ENCODE measurements at regions not wholly inside any gene's neighbourhood (a gene's known extent, or its start where the extent isn't known, plus 50 kb on each side); places are given as distances from the start of the nearest gene placed in this dataset.
"Not testable (repeated sequence)": the region's sequence is repeated elsewhere in the genome, so short reads cannot be mapped to it uniquely, and the experiment has no call there.

DNA sequence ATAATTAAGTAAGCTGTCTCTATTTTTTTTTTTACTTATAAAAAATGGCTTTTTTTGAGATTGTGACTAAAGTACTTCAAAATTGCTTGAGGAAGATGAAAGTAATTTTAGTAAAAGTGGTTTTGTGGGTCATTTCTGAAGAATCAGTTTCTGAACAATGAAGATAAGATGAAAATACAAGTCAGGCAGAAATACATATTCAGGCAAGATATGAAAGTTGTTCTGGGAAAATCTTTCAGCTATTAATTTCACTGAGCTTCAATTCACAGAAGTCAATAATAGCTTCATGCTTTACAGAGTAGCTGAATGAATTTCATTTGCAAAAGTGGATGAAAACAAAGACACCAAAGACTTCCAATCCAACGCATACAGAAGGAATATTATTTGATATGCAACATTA is 305.2 kb upstream of the ARSJ start:
- no peak for DNase-seq (ENCODE audit: low read depth in 2 of 3, low spot score in 2 of 3)

DNA sequence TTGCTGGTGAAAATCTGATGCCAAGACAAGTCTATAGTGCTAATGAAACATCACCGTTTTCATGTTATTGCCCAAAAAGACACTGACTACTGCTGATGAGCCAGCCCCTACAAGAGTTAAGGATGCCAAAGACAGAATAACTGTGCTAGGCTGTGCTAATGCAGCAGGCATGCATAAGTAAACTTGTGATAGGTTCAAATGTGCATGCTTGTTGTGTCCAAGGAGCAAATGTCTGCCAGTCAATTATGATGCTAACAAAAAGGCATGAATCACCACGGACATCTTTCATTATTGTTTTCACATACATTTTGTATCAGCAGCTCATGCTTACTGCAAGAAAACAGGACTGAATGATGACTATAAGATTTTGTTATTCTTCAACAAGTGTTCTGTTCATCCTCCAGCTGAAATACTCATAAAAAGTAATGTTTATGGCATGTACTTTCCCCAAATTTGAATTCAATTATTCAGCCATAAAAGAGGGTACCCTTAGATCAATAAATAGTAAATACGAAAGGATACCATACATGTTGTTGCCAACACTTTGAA is 306.9 kb upstream of the ARSJ start:
- no peak for DNase-seq (ENCODE audit: low read depth in 2 of 3, low spot score in 2 of 3)

DNA sequence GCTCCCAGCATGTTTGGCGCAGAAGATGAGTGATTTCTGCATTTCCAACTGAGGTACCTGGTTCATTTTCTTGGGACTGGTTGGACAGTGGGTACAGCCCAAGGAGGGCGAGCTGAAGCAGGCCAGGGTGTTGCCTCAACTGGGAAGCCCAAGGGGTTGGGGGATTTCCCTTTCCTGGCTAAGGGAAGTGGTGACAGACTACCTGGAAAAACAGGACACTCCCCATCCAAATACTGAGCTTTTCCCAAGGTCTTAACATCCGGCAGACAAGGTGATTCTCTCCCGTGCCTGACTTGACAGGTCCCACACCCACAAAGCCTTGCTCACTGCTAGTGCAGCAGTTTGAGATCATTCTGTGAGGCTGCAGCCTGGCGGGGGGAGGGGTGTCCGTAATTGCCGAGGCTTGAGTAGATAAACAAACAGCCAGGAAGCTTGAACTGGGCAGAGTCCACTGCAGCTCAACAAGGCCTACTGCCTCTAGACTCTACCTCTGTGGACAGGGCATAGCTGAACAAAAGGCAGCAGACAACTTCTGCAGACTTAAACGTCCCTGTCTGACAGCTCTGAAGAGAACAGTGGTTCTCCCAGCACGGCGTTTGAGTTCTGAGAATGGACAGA is 307.7 kb upstream of the ARSJ start:
- DNase-seq (ENCODE audit: low read depth in 2 of 3, low spot score in 2 of 3), result no peak

DNA sequence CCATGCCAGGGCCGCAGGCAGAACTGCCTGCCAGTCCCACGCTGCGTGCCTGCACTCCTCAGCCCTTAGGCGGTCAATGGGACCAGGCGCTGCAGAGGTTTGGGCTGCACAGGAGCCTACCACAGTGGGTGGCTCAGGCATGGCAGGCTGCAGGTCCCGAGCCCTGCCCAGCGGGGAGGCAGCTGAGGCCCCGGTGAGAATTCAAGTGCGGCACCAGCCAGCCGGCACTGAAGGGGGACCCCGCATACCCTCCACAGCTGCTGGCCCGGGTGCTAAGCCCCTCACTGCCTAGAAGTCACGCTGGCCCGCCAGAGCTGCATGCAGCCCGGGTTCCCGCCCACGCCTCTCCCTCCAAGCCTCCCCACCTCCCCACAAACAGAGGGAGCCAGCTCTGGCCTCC is 302.5 kb upstream of the UGT8 start:
- no peak for DNase-seq (ENCODE audit: low read depth in 2 of 3, low spot score in 2 of 3)

DNA sequence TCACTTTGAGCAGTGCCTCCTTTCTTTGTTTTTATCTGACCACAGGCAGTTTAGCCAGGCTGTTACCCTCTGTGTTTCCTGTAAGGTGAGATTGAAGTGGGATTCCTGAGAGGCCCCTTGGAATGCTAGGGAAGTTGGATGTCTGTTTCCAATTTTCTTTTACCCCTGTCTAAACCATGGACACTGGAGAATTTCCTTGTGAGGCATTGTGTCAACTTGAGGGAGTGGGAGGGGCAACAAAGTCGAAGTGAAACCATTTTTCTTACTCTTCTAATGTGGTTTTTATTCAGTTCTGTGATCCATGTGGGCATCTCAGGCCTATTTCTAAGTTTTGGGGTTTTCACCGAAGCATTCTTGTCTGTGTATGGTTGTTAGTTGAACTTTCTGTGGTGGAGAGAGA is 296.1 kb upstream of the UGT8 start:
- no peak for DNase-seq (ENCODE audit: low read depth in 2 of 3, low spot score in 2 of 3)

DNA sequence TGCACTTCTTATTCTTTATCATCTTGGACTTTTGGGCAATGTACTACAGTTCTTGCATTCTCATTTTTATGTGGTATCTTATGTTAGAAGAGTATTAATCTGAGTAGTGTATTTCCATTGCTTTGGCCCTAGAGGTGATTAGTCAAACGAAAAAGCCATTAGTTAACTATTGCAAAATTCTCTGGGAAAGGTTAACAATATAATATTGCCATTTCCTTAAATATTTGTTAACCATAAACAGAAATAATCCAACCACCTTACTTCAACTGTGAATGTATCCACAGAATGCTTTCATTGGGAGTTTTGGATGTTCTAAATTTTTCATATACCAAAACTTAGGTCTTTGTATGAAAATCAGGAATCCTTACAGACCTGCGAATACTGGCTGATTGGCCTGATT is 294.6 kb upstream of the UGT8 start:
- no peak for DNase-seq (ENCODE audit: low read depth in 2 of 3, low spot score in 2 of 3)

DNA sequence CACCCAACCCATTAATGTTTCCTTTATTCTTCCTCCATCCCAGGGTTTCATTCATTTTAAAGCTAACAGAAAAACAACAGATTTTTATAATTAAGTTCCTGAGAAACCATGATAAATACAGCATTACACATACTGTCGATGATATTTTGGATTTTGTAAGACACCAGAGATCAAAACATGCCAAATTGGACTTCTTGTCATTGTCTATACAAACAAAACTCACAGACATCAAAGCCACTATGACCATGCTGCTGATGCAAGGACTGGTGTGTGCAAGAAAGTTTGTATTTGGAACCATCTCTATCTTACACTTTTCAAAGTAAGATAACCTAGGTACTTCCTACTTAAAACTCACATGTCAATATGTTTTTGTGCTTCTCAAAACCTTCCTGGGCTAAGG is 294.0 kb upstream of the UGT8 start:
- no peak for DNase-seq (ENCODE audit: low read depth in 2 of 3, low spot score in 2 of 3)

DNA sequence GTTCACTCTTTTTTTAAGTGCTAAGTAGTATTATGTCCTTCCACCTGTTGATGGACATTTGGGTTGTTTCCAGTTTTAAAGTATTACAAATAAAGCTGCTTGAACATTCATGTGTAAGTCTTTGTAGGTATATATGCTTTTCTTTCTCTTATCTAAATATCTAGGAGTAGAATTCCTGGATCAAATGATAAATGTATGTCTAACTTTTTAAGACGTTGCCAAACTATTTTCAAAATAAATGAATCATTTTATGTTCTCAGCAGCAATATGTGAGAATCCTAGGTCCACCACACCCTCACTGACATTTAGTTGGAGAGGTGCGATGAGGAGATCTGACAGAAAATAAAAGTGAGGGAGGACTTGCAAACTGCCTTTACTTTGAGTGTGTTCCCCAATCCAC is 291.7 kb upstream of the UGT8 start:
- no peak for DNase-seq (ENCODE audit: low read depth in 2 of 3, low spot score in 2 of 3)

DNA sequence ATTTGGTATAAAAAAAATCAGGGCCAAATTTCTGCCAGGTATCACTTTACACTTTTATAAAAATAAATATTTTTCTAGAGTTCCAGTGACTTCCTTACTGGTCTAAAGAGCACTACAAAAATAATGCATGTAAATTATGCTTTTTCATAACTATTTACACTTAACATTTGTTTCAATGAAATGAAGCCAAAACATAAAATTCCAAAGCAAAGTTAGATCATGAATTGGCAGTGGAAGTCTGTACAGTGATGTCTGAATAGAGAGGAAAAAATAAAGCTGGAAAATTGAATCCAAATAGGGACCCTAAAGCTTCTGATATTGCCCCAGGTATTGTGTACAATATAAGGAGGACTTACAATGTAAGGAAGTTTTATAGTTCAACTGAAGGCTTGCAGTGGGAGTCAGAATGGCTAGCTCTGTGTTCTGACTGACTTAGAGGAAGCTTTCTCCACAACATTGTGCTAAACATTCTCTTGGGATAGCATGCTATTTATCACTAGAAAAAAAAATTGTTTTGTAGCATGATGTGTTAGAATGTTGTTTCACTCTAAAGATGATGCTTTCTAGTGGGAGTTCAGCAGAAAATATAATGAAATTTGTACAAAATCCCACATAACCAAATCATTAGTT is 288.2 kb upstream of the UGT8 start:
- no peak for DNase-seq (ENCODE audit: low read depth in 2 of 3, low spot score in 2 of 3)

DNA sequence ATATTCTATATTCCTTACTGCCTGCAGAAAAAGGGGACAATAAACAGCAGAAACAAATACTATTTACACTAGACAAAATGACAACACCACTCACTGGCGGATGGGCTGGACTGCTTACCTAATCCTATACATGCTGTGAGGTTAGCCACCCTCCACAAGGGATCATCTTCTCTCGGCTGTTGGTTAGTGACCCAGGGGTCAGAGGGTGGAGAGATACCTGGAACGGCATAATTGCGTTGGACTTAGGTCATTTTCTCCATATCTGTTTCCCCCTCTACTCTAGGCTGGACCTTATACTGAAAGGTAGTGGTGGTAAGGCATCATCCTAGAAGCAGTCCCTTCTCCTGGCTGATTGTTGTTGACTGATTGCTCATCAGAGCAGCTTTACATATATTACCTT is 286.8 kb upstream of the UGT8 start:
- no peak for DNase-seq (ENCODE audit: low read depth in 2 of 3, low spot score in 2 of 3)

DNA sequence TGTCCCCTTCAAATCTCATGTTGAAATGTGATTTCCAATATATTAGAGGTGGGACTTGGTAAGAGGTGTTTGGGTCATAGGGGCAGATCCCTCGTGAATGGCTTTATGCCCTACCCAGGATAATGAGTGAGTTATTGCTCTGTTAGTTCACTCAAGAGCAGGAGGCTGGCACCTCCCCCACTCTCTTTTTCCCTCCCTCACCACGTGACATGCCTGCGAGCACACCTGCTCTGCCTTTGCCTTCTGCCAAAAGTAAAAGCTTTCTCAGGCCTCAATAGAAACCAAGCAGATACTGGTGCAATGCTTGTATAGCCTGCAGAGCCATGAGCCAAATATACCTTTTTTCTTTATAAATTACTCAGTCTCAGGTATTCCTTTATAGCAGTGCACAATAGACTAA is 286.3 kb upstream of the UGT8 start:
- no peak for DNase-seq (ENCODE audit: low read depth in 2 of 3, low spot score in 2 of 3)

DNA sequence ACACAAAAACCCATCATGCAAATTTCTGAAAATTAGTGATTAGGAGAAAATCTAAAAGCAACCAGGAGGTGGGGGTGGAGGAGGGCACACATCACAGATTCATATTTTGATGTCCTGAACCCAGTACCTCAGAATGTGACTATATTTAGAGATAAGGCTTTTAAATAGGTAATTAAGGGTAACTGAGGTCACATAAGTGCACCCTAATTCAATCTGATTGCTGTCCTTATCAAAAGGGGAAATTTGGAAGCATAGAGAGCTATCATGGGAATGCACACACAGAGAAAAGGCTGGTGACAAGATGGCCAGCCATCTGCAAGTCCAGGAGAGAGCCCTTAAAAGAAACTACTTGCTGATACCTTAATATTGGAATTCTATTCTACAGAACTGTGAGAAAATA is 281.8 kb upstream of the UGT8 start:
- no peak for DNase-seq (ENCODE audit: low read depth in 2 of 3, low spot score in 2 of 3)

DNA sequence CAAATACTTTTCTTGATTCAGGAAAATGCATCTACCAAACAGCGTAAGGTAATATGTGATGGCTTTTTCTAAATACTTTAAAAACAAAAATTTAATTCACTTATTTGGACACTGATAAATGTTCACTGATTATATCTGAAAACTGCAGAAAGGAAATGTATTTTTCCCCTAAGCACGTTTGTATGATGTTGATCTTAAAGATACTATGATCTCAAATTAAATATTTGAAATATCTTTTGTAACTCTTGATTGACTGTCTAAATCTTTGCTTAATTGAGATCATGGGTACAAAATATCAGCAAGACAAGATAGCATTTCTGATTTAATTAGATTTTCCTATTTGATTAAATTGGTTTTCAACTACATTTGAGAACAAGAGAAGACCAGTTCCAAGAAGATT is 281.0 kb upstream of the UGT8 start:
- no peak for DNase-seq (ENCODE audit: low read depth in 2 of 3, low spot score in 2 of 3)

DNA sequence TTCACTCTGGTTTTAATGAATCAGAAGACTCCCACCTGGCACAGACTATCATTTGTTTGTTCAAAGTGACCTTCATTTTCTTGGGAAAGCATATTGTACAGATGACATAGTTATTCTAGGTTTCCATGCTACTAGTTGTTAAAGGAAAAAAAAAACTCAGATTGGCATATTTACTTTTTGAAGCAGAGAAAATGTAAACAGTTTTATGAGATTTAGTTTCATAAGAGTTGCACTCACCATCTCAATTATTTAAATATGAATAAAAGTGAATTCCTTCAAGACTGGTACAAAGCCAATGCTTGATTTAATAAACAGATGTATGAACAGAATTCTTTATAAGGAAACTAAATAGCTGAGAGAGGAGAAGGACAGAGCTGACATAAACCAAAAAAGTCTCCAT is 280.3 kb upstream of the UGT8 start:
- no peak for DNase-seq (ENCODE audit: low read depth in 2 of 3, low spot score in 2 of 3)

DNA sequence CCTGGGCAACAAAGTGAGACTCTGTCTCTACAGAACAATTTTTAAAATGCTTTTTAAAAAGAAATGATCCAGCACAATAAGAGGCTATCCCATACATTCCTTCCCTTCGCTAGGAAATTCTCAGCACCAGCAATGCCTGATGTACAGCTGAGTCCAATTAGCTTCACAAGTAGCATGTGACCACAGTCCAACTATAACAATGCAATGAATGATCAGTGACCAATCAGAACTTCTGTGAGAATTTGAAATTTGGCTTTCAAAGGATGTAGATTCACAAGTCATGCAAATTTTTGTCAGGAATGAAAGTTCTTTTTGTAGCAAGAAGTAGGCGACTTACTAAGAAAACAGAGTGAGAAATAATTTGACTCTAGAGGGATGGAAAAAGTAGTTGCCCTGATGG is 278.5 kb upstream of the UGT8 start:
- DNase-seq (ENCODE audit: low read depth in 2 of 3, low spot score in 2 of 3), result no peak

DNA sequence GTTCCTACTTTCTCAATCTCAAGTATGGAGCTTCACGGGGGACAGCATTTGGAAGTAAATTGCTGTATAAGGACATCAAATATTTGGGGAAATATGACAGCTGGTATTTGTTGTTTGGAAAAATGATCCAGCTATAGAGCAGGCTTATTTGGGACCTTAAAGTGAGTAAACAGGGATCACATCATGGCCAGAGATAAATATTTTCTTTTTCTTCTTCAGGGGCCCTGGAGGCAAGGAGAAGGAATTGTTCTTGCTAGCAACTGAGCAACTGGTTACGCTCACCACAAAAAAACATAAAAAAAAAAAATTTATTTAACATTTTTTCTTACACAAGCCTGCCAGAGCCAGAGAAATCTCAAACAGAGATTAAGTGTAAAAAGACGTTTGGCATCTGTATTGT is 277.2 kb upstream of the UGT8 start:
- no peak for DNase-seq (ENCODE audit: low read depth in 2 of 3, low spot score in 2 of 3)

DNA sequence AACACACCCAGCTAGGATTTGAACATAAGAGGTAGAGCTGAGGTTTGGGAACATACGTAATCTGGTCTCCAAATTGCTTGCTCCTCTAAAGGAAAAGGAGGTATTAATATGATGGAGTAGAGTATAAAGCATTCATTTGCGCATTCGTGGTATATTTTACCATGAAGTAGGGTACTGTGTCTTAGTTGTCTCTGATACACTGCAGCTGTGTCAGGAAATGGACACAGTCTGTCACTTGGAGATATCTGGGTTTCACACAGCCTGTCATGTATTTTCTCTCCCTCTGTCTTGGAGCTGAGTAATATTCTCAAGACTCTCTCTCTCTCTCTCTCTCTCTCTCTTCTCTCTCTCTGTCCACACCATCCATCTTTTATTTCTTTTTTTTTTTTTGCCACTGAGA is 274.8 kb upstream of the UGT8 start:
- no peak for DNase-seq (ENCODE audit: low read depth in 2 of 3, low spot score in 2 of 3)

DNA sequence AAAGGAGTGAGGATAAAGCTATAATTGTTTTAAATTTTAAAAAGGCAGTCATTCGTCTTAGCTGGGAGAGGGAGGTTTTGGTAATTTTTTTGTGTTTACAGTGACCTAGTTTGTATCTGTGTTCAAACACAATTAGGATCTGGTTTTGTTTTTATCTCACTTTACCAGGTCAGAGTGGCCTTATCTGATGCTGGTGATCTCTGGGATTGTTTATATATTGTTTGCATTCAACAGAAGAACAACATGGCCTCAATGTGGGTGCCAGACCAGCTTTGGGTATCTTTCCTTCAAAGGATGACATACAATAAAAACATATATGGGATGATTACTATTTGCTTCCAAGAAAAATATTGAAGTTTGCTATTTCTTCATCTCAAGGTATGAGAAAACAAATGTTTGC is 272.2 kb upstream of the UGT8 start:
- no peak for DNase-seq (ENCODE audit: low read depth in 2 of 3, low spot score in 2 of 3)

DNA sequence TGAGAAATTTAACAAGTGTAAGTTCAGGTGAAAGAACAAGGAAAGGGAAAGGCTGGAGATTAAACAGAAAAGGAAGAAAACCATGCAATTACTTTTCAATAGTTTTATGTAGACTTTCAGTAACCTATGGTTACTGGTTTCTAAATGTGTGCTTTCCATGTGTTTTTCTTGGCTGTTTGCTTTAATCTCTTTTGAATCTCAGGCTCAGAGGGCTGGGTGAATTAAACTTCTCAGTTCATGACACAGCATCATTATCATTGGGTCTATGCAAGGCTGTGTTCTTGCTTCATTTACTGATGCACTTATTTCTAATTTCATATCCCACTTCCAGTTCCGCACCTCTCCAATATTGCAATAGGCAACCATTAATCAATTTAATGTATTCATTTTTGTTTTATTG is 266.5 kb upstream of the UGT8 start:
- DNase-seq (ENCODE audit: low read depth in 2 of 3, low spot score in 2 of 3), result no peak

DNA sequence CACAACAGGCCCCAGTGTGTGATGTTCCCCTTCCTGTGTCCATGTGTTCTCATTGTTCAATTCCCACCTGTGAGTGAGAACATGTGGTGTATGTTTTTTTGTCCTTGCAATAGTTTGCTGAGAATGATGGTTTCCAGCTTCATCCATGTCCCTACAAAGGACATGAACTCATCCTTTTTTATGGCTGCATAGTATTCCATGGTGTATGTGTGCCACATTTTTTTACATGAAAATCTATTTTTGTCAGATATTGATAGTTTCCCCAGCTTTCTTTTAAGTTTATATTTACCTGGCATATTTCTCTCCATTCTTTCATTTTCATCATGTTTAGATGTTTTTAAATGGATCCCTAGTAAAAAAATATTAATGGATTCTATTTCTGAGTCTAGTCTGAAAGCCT is 264.2 kb upstream of the UGT8 start:
- not testable (repeated sequence) for DNase-seq (ENCODE audit: low read depth in 2 of 3, low spot score in 2 of 3)

DNA sequence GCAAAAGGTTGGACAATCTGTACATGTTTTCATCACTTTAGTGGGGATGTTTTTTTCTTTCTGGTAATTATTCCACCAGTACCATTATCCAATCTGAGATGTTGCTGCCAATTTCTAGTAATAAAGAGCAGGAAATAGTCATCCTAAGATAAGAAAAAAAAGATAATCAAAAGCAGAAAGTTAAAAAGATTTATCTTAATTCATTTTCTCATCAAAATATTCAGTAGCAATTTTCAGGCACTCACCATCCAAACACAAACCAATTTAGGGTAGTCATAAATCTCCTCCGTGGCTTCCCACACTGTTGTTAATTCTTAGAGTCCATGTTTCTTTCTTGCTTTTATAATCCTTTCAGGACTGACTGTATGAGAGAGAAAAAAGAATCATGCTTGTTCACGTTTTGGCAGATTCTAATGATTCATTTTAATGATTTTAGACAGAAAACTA is 263.7 kb upstream of the UGT8 start:
- DNase-seq (ENCODE audit: low read depth in 2 of 3, low spot score in 2 of 3), result no peak

DNA sequence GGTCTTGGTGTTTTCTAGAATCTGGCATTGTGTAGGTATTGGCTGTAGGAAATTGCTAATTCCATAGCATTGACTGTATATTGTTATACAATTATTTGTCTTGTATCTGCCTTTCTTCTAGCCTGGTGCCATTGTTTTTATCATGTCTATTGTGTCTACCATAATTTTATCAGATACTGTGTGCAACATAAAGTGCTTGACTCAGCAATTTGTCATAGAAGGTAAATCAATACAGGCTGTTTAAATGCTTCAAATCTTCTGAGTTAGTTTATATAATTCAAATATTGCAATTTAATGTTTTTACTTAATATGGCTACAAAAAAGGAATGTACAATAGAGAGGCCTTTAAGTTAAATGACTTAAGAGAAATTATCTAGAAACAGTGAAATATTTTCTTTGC is 263.3 kb upstream of the UGT8 start:
- no peak for DNase-seq (ENCODE audit: low read depth in 2 of 3, low spot score in 2 of 3)

DNA sequence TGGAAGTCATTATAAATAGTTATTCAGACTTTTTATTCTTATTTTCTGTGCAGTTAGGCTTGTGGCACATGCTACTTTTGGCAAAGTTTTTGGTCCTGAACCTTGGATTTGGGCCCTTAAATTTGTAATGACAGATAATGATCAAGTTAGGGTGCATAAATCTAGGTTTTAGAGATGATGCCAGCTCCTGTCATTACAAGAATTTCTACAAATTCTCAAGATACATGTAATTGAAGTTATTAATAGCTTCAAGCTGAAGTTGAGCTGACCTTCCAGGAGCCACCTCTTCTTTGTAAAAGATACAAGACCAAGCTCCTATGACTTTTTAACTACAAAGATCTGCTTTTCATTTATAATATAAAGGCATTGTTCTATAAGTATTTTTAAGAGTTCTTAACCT is 255.6 kb upstream of the UGT8 start:
- DNase-seq (ENCODE audit: low read depth in 2 of 3, low spot score in 2 of 3), result no peak
